COR-L47 (cell line): ENCODE measurements at regions not wholly inside any gene's neighbourhood (a gene's known extent, or its start where the extent isn't known, plus 50 kb on each side); places are given as distances from the start of the nearest gene placed in this dataset.

Experiments used
- DNase-seq: peaks from one replicate; lab custom pipeline; 2025; lab: John Stamatoyannopoulos, UW

GRCh38 chr18:69330385-69331005 lies 70.2 kb upstream of the DOK6 start:
- DNase-seq: no peak

DNA sequence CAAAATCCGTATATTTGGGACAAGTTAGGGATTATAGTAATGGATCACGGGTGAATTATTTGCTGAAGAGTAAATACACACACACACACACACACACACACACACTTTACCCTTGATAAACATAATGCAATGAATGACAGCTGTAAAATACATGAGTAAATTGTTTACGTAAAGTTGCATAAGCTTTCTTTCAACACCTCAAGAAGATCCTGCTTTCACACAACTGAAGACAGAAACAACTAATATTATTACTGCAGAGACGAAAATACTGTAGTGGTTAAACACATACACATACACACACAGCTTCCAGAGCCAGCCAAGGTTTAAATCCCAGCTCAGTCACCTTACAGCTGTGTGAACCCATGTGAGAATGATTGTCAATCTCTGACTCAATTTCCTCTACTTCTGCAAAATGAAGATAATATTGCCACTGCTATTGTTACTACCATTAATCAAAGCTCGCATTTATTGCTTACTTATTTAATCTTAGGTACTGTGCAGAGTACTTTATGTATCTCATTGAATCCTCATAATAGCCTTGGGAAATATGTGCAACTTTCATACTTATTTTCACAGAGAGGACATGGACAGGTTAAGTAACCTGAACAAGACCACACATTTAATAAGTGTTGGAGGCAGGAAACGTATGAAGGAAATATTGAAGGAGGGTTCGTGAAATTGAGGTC lies 50.6 kb upstream of the DOK6 start:
- DNase-seq: no peak
